GM19468 (cell line): ENCODE measurements at regions not wholly inside any gene's neighbourhood (a gene's known extent, or its start where the extent isn't known, plus 50 kb on each side); places are given as distances from the start of the nearest gene placed in this dataset.
A peak's percentile ranks its signal among the peaks of the same experiment; 100 is the strongest.
"Not testable (repeated sequence)": the region's sequence is repeated elsewhere in the genome, so short reads cannot be mapped to it uniquely, and the experiment has no call there.

ENCODE experiments used
- ATAC-seq: cut with Tn5 transposase; IDR thresholded peaks from one replicate; pipeline ENCODE4 v1.9.1; 2021; ENCODE audit warnings: mild to moderate bottlenecking, moderate library complexity, moderate number of reproducible peaks; ENCODE audit not compliant: unreplicated experiment; ENCODE audit errors: extremely low read depth

DNA sequence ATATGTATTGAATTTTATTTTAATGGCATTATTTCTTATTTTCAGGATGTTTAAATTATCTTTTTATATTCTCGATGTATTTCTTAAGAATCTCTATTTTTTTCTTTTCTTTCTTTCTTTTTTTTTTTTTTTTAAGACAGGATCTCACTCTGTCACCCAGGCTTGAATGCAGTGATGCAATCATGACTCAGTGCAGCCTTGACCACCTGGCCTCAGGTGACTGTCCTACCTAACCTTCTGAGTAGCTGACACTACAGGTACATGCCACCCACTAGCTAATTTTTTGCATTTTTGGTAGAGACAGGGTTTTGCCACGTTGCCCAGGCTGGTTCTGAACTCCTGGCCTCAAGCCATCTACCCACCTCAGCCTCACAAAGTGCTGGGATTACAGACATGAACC, 143.8 kb upstream of the LAMA2 start:
- ATAC-seq, result no peak

DNA sequence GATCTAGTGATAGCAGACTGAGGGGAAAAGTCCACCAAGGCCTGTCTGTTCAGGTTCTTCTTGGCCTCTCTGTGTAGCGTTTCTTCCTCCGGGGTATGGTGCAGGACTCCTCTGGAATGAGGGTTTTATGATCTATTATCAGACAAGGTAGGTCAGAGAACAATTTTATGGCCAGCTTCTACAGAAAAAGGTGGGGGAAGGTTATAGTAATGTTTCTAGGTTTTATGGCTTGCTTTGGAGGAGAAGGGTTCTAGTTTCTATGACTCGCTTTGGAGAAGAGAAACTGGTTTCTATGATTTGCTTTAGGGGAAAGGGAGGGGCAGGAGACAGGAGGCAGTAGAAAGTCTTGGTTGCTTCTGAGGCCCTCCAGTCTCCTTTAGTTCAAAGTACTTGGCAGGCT, 144.8 kb upstream of the LAMA2 start:
- ATAC-seq, result no peak

DNA sequence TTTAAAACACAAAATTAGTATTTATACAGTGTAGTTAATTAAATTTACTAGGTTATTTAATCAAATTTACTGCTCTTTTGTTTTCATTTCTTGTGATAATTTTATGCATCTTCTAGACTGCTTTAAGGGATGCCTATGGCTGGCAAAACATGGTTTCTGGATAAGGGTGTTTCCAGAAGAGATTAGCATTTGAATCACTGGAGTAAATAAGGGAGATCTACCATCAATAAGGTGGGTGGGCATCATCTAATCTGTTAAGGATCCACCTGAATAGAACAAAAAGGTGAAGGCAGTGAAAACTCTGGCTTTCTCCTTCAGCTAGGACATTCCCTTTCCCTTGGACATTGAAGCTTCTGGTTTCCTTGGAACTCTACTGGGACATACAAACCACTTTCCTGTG, 146.2 kb upstream of the LAMA2 start:
- ATAC-seq, result no peak

DNA sequence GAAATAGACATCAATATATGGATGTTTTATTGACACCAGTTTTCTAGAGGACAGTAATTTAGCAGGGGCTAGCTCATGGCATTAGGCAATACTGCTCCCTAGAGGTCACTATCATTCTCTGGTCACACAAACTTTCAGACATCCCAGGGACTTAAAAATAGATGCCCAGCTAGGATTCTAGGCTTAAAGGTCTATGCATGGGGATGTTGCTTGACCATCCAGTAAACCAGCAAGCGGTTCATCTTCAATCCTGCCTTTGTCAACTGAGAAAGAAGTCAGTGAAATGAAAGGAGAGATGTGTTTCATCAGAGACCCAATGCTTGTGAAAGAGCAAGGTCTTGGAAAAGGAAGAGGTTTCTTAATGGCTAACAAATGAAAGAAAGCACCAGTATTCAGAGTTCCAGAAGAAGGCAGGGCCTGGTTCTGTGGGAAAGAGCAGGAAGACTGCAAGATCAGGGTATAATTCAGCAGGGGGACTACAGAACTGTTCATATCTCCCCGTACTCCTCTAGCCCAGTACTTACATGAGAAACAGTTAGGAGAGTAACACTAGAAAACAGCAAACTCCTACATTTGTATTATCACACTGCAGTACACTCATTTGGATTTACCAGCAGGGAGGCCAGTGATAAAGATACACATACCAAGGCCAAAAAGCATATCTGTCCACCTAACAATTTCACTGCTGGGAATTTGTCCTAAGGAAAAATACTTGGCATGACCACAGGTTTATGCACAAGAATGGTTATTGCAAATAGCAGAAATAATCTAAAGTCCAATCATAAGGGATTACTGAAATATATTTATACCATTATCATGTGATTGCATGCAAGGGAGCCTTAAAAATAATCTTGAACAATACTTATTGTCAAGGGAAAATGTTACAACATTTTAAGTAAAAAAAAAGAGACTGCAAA, 151.4 kb upstream of the LAMA2 start:
- no peak for ATAC-seq

DNA sequence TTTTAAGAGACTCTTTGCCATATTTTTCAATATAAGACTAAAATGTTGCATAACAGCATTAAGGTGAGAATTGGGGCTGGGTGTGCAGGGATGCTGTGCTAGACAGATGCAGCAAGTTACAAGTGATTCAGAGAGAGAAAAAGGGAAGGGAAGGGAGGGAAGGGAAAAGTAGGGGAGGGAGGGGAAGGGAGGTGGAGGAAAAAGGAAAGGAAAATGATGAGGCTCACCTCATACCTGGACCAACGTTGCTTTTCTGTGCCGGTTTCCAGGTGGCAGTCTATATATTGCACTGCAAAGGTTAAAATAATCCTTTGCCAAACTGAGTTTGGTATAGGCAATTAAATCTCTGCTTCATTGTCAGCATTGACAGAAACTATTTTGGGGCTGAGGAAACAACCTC, 155.4 kb upstream of the LAMA2 start:
- no peak for ATAC-seq

DNA sequence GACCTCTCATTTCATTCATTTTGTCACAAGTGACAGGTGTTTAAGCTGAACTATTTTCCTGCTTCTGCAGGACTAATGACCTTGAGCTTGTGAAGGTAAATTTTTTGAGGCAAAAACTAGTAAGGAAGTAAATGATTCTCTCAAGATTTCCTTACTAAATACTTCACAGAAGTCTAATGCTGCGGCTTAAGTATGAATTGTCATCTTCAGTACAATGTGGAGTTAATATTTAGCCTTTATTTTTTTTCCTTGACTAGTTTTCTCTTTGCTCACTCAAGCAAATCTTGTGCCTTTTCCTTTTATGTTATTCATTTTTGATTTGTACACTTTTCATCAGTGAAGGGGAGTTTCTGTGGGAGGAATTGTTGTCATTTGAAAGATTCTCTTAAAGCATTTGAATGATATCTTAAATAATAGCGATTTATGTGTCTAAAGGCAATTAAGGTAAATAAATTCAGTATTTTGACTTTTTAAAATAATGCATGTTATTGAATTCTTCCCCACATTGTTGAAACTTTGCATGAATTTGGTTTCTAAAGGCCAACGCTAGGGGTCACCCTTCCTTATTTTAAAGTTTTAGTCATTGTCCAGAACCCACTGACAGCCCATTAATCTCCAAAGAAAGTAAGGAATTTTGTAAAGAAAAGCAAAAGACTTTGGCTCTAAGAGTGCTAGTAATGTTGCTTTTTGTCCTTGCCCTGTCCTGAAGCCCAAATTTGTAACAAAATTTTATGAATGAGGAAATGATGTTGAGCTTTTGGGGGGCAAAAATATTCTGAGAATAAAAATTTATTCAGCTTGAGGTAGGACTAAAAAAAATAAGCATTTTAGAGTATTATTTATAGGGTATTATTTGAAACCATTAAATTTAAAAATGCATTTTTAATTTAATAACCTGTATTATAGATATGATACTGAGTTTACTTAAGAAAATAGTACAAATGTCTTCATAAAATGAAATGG, 157.4 kb upstream of the LAMA2 start:
- no peak for ATAC-seq

DNA sequence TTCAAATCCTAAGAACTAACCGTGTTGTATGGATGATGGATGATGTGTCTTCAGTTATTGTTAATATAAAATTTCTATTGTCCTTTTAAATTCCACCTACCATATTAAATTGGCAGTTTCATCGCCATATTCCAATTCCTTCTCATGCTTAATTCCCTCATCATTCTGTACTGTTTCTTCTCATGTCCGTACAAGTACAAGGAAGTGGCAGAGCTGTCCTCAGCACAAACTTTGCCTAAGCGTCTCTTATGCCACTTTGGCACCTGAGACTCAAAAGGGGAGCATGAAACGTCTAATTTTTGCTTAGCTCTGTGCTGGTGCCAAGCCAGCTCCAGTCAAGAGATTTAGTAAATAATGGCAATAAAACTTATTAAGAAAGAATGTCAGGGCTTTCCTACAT, 158.2 kb upstream of the LAMA2 start:
- no peak for ATAC-seq

DNA sequence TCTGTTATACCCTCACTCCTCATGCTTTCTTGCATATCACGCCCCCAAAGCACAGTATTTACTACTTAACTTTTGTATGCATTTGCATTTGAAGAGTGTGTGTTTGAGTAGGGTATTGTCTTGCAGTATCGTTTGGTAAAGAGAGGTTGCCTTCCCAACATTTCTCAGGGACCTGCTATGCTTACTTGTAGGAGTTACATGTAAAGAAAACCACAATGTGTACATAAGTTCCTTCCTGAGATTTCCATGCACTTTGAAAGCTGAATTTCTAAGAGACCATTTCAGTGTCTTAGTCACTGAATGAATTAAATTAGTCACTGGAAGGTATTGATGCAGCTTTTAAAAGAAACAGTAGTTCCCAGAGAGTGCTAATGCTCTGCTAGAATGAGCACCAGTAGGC, 159.3 kb upstream of the LAMA2 start:
- no peak for ATAC-seq

DNA sequence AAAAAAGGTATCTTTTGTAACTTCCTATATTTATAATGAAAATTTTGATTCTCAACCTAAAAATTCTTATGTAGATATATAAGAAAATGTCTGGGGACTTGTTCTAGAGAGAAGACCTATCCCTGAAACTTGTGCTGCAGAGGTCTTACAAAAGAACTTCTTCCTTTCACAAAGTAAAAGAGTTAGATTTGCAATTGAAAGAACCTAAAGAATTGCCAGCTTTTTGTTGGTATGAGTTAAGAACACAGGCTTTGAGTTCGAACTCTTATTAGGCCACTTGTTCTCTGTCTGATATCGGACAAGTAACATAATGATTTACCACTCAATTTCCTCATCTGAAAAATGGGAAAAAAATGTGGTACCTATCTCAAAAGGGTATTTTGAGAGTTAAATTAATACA, 162.0 kb upstream of the LAMA2 start:
- no peak for ATAC-seq

DNA sequence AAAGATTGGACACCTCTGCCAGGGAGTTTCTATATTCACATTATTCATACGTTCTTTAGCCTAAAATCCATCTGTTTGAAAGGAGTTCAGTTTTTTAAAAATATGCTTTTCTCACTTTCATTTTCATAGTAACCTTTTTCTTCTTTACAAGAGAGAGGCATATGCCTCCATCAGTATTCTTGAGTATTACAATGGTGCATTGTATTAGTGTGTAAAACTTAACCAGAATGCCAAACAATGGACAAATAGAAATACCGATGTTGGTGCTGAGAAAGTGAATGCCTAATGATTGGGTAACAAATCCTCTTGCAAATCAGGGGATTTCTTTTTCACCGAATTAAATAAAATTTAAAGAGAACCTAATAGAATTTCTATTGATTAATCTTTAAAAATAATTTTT, 163.2 kb upstream of the LAMA2 start:
- no peak for ATAC-seq

DNA sequence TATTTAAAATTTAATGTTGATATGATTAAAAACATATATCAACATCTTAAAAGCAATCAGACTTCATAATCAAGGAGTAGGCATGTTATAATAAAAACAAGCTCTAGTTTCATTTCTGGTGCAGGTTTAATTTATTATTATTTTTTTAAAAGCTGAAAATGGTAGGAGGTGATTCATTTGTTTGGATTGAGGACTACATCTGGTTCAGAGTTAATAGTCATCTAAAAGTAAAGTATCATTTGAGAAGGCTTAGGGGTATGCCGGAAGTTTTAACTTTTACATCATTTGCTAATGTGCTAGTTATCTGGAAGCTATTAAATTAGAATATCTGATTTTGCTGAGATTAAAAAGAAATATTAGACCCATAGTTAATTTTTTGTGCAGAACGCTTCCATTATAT, 169.5 kb upstream of the LAMA2 start:
- no peak for ATAC-seq

DNA sequence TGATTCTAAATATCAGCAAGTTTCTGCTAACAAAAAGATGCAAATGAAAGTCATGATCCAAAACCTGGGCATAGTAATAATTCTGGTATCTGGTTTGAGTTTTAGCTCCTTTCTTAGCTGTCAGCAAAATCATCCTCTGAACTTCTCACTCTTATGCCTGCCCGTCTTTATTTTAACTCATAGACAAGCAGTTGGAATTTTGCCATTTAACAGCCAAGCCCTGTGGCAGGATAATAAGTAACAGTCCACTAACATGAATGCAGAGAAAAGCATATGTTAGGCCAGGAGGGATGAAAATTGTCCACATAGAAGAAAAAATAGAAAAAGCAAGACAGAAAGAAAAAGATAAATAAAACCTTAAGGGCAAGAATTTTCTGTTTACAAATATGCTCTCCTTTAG, 170.0 kb upstream of the LAMA2 start:
- ATAC-seq, result no peak

DNA sequence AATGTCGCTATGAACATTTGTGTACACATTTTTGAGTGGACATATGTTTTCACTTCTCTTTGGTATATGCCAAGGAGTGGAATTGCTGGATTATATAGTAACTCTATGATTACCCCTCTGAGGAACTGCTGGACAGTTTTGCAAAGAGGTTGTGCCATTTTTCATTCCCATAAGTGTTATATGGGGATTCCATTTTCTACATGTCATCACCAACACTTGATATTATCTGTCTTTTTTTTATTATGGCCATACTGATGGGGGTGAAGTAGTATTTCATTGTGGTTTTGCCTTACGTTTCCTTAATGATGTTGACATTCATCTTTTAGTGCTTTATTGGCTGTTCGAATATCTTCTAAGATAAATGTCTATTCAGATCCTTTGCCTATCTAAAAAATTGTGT, 171.8 kb upstream of the LAMA2 start:
- no peak for ATAC-seq

DNA sequence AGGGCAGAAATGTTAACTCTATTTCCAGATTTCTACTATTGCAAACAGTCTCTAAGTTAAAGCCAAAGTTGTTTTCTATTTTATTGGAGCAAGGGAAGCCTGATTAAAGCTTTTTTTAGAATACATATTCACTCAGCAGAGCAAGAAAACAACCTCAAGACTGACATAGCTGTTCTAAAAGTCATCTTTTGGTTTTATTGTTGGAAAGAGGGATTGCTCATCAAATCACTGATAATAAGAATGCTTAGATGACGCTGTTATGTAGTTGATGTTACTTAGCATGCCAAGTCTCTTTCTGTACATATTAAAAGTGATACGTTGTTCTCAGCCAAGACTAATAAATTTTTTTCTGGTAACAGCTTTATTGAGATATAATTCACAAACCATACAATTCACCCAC, 172.6 kb upstream of the LAMA2 start:
- no peak for ATAC-seq

DNA sequence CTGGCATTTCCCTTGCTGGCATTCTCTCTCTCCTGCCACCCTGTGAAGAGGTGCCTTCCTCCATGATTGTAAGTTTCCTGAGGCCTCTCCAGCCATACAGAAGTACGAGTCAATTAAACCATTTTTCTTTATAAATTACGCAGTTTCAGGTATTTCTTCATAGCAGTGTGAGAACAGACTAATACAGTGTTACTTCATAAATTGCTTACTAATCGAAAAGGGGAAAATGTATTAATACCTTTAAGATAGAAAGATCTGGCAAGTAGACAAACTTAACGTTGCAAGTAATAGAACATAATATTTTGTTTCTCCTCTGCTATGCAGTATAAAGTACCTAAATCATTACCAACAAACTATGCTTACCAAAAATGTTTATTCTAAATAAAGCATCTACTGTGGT, 178.3 kb upstream of the LAMA2 start:
- no peak for ATAC-seq

DNA sequence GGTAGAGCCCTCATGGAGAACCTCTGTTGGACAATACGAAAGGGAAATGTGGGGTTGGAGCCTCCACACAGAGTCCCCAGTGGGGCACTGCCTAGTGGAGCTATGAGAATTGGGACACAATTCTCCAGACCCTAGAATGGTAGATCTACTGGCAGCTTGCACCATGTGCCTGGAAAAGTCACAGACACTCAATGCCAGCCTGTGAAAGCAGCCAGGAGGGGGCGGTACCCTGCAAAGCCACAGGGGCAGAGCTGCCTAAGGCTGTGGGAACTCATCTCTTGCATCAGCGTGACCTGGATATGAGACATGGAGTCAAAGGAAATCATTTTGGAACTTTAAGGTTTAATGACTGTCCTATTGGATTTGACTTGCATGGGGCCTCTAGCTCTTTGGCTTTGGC, 179.1 kb upstream of the LAMA2 start:
- not testable (repeated sequence) for ATAC-seq

DNA sequence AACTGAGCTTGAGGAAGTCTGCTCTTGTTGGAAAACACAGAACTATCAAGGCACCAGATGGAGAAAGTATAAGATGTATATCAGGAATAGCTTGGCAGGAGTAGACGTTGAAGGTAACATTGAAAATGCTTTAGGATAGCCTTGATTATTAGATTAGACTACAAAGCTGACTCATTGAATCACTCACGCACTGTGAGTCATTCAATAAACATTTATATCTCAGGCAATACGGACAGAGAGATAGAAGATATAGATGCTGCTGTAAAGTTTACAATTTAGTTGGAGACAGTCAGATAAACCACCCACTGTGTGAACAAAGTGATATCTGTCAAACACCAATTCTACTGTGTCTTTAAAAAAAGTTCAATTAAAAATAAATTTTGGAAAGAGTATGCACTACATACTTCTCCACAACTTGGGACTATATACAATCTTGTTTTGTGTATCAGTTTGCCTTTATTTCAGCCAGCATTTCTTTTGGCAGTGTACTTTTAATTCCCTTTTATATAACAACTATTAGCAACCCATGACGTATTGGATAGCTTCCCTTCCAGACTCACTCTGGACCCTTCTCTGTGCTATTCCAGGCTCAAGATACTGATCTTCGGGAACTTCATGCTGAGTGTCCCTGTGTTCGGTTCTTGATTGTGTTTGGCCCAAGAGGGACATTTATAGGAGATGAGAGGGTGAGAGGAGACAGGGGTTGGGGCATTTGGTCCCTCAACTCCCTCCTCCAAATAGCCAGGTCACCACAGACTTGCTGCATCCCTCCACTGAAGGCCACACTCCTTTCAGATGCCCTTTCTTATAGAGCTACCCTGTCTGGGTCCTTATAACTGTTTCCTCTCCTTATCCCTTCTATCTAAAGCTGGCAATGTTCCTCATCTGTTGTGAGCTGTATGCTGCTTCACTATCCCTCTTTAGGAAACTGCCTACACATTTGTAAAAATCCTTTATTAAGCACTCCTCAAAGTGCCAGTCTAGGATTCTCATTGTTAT, 176.6 kb upstream of the PTPRK start:
- ATAC-seq, result no peak

DNA sequence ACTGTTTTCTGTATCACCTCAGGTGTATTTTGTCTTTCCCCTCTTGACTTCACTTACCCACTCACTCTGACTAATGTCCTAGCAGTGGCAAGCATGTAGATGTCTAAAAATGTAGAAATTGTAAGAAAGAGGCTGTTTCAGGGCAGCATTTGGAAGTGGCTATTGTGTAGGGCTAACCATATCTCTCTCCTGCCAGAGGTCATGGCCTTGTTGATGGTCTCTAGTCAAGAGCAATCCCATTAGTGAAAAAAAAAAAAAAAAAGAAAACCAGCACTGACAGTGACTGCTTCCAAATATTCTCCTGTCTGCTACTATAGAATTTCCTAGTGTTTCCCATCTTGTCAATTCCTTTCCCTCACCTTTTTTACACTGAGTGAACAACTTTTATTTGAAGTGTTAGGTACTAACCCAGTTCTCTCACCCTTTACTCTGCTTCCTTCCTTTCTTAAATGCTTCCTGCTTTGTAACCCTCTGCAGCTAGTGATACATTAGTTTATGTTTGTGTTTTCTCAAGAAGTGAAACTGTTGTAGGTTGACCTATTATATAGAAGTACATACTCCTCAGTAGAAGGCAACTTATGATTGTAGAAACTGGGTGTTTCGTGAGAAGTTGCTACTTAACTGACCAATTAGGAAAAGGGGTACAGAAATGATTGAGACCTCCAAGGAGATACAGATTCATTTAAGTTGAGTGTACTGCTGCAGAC, 174.1 kb upstream of the PTPRK start:
- ATAC-seq, result peak; percentile 88

DNA sequence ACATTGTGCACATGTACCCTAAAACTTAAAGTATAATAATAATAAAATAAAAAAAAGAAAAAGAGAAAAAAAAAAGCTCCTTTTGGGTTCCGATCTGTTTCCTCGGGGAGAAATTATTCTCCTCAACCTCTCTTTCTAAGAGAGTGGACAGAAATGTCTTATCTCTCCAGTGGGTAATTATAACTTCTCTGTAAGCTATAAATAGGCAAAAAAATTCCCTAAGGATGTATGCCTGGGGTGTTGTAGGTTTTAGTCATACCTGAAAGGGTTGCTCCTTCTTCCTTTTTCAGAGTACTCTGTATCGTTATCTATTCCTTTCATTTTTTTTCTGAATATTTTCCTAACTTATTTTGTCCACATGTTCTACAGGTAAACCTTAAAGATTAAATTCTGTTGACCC, 169.7 kb upstream of the PTPRK start:
- ATAC-seq, result no peak
